ENCODE measurements at regions not wholly inside any gene's neighbourhood (a gene's known extent, or its start where the extent isn't known, plus 50 kb on each side); places are given as distances from the start of the nearest gene placed in this dataset.
"Not testable (repeated sequence)": the region's sequence is repeated elsewhere in the genome, so short reads cannot be mapped to it uniquely, and the experiment has no call there.

DNA sequence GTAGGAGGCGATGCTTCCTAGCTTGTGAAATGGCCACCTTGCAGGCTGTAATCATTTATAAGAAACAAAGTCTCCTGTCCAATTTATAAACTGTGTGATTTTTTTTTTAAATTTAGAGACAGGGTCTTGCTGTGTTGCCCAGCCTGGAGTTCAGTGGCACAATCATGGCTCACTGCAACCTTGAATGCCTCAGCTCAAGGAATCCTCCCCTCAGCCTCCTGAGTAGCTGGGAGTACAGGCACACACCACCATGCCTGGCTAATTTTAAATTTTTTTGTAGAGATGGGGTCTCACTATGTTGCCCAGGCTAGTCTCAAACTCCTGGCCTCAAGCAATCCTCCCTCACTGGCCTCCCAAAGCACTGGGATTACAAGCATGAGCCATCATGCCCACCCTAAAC lies 150.1 kb downstream of the PTPRU start:
- TF ChIP-seq, protein P1, sequence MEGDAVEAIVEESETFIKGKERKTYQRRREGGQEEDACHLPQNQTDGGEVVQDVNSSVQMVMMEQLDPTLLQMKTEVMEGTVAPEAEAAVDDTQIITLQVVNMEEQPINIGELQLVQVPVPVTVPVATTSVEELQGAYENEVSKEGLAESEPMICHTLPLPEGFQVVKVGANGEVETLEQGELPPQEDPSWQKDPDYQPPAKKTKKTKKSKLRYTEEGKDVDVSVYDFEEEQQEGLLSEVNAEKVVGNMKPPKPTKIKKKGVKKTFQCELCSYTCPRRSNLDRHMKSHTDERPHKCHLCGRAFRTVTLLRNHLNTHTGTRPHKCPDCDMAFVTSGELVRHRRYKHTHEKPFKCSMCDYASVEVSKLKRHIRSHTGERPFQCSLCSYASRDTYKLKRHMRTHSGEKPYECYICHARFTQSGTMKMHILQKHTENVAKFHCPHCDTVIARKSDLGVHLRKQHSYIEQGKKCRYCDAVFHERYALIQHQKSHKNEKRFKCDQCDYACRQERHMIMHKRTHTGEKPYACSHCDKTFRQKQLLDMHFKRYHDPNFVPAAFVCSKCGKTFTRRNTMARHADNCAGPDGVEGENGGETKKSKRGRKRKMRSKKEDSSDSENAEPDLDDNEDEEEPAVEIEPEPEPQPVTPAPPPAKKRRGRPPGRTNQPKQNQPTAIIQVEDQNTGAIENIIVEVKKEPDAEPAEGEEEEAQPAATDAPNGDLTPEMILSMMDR (IDR thresholded peaks at IDR 0.05), result not testable (repeated sequence)
- TF ChIP-seq POLR2A (IDR thresholded peaks at IDR 0.05), result not testable (repeated sequence)

Data from upper lobe of left lung (tissue), 4 donors.